ENCODE measurements at regions not wholly inside any gene's neighbourhood (a gene's known extent, or its start where the extent isn't known, plus 50 kb on each side); places are given as distances from the start of the nearest gene placed in this dataset.

DNA sequence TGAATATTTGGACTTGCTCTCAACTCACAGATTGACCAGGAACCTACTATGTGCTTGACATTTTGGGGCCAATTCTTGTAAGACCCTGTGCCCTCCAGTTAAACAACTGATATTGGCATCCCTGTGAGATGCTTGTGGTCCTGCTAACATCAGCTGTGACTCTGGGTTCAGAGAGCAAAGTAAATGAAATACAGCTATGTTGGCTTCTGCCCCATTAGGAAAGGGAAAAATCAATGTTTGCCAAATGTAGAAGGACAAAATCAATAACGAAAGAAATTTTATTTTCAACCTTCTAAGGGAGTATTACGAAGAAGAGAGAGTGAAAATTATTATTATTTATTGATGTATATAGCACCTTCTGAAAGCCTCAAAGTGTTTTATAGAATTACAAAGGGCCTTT lies 266.9 kb upstream of the ARID1B start:
- no peak overlapping the region for H3K4me3 ChIP-seq (ENCODE audit: low read depth, low read length)
- TF ChIP-seq, protein P1, sequence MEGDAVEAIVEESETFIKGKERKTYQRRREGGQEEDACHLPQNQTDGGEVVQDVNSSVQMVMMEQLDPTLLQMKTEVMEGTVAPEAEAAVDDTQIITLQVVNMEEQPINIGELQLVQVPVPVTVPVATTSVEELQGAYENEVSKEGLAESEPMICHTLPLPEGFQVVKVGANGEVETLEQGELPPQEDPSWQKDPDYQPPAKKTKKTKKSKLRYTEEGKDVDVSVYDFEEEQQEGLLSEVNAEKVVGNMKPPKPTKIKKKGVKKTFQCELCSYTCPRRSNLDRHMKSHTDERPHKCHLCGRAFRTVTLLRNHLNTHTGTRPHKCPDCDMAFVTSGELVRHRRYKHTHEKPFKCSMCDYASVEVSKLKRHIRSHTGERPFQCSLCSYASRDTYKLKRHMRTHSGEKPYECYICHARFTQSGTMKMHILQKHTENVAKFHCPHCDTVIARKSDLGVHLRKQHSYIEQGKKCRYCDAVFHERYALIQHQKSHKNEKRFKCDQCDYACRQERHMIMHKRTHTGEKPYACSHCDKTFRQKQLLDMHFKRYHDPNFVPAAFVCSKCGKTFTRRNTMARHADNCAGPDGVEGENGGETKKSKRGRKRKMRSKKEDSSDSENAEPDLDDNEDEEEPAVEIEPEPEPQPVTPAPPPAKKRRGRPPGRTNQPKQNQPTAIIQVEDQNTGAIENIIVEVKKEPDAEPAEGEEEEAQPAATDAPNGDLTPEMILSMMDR (IDR thresholded peaks at IDR 0.05; ENCODE audit: control insufficient read depth, extremely low read depth, insufficient read depth), result no peak
- DNase-seq (ENCODE audit: low read depth), result no peak

DNA sequence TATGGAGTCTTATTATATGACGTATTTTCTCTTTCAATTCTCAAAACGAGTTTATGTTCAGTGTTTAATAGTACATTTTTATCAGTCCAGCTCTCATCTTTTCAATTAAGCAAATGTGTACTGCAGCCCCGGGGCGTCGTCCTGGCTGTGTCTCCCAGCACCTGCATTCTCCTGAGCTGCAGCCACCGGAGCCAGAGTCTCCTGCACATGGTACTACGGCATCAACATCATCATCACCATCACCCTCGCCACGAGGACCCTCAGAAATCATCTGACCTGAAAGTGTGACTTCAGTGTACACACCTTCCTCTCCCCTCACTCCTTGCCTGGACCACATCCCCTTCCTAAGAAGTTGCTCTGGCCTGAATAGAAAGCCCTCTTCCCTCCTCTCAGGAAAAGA lies 267.7 kb upstream of the ARID1B start:
- TF ChIP-seq, protein P1 (IDR thresholded peaks at IDR 0.05; ENCODE audit: control insufficient read depth, extremely low read depth, insufficient read depth), result no peak
- H3K4me3 ChIP-seq (ENCODE audit: low read depth, low read length), result no peak overlapping the region
- no peak for DNase-seq (ENCODE audit: low read depth)

DNA sequence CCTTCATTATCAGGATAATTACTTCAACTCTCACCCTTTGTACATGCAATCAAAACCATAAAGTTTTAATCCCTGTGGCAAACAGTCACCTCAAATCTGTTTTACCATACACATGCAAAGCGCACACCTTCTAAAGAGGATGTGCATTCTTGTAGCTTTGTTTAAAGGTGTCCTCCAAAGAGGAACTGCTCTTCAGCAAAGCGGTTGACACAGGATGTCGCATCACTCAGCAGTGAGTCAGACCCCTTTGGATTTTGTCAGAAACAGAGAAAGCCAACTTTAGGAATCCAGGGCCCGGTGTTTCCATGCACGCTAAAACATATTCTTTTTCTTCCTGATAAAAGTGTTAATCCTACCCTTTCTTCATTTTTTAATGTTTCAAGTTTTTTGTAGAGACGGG lies 268.3 kb upstream of the ARID1B start:
- no peak for DNase-seq (ENCODE audit: low read depth)
- H3K4me3 ChIP-seq (ENCODE audit: low read depth, low read length), result no peak overlapping the region
- TF ChIP-seq, protein P1 (IDR thresholded peaks at IDR 0.05; ENCODE audit: control insufficient read depth, extremely low read depth, insufficient read depth), result no peak

DNA sequence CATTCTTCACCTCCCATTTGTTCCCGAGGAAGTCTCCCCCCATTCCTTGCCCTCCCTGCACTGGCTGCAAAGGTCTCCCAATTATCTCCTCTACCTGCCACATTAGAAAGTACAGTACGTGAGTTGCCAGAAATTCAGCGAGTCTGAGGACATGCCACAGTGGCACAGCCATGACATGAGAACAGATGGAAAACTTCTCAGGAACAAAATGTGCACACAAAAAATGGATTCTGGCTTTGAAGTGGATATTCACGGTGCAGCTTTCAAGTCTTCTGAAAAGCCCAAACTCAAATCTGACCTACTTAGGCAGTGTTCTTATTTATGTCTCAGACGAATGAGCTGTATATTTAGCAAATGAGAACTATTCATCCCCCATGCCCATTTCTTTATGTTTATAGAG lies 269.1 kb upstream of the ARID1B start:
- no peak for DNase-seq (ENCODE audit: low read depth)
- TF ChIP-seq, protein P1 (IDR thresholded peaks at IDR 0.05; ENCODE audit: control insufficient read depth, extremely low read depth, insufficient read depth), result no peak

DNA sequence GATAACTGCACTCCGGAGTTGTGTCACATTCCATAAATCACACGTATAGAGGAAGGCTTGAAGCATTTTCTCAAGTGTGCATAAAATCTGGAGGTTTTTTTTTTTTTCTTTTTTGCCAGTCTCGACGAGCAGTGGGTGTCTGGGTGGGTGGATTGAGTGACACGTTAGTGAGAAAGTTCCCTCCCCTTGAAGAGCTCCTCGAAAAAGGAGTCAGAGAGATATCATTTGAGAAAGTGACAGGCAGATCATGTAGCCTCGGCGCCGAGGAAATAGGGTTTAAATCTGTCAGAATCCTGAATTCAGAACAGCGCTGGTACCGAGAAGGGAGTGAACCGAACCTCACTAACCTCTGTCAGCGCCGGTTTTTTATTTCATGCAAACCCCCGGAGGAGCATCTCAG lies 269.5 kb upstream of the ARID1B start:
- DNase-seq (ENCODE audit: low read depth), result no peak
- TF ChIP-seq, protein P1 (IDR thresholded peaks at IDR 0.05; ENCODE audit: control insufficient read depth, extremely low read depth, insufficient read depth), result no peak
- H3K4me3 ChIP-seq (ENCODE audit: low read depth, low read length), result no peak overlapping the region

More for the DNA sequence above, 269.1 kb upstream of the ARID1B start:
- no peak overlapping the region for H3K4me3 ChIP-seq (ENCODE audit: low read depth, low read length)

DNA sequence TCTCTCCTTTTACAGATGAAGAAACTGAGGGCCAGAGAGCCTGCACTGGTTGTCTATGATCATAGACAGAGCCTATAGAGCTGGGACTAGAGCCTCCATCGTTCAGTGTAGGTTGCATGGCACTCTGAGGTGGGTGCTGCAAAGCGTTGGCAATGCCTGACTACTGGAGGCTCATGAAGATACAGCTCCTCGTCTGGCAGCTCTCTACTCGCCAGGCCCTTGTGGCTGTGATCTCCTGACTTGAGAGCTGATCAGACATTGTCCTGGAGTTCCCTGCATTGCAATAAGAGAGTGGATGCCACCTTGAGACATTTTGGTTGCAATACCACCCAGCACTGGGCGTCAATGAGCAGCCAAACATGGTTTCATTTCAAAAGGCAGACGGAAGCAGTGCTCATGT lies 270.1 kb upstream of the ARID1B start:
- TF ChIP-seq, protein P1 (IDR thresholded peaks at IDR 0.05; ENCODE audit: control insufficient read depth, extremely low read depth, insufficient read depth), result no peak
- H3K4me3 ChIP-seq (ENCODE audit: low read depth, low read length), result no peak overlapping the region
- no peak for DNase-seq (ENCODE audit: low read depth)

DNA sequence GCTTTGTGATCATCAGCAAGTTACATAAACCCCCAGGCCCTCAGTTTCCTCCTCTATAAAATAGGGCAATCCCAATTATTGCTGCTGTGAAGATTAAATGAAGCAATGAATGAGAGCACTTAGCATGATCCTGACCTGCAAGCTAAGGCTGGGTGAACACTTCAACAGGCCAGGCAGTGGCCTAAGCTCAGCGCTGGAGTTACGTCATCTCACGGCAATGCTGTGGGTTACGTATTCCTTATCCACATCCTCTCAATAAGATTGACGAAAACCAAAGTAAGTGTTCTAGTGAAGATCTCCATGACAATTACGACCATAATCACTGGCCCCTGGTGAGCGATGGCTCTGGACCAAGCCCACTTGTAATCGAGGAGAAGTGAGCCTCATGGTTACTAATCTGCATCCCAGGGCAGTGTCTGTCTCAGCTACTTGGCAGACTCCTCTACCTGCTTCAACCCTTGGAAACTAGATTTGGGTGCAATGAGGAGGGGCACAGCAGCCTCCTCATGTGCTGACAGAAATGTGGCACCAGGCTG lies 274.1 kb upstream of the ARID1B start:
- TF ChIP-seq, protein P1 (IDR thresholded peaks at IDR 0.05; ENCODE audit: control insufficient read depth, extremely low read depth, insufficient read depth), result no peak
- no peak for DNase-seq (ENCODE audit: low read depth)
- no peak overlapping the region for H3K4me3 ChIP-seq (ENCODE audit: low read depth, low read length)

All from LNCaP clone FGC (cell line).